IMR-90 (cell line): ENCODE measurements at regions not wholly inside any gene's neighbourhood (a gene's known extent, or its start where the extent isn't known, plus 50 kb on each side); places are given as distances from the start of the nearest gene placed in this dataset.

Experiments used
- ATAC-seq: fragments of 200-7000 bp; cut with Tn5 transposase; 2 replicates; pipeline ENCODE4 v1.9.1; 2020; ENCODE audit warnings: low read depth, mild to moderate bottlenecking, moderate library complexity
- BruUV-seq: library from RNA; stranded (reverse); fragments of 400-500 nt; replicated peaks from 2 replicates; lab custom pipeline; 2021; lab: Mats Ljungman, UMichigan
- CTCF ChIA-PET: fragments of 300-600 bp; formaldehyde crosslinking; extraction: SDS; loops from one replicate; lab custom pipeline; 2021; ENCODE audit warnings: antibody characterized with exemption; lab: Yijun Ruan, JAX
- POLR2A ChIA-PET: fragments of 300-600 bp; sonication (Branson Sonifier 250); formaldehyde crosslinking; loops from one replicate; lab custom pipeline; 2022; ENCODE audit warnings: antibody characterized with exemption; ENCODE audit not compliant: unreplicated experiment; lab: Charles Lee
- DNase-seq: peaks from one replicate; pipeline ENCODE4 v3.0.0; 2013
- H2AFZ ChIP-seq: replicated peaks from 2 replicates; pipeline ENCODE3; 2013; ENCODE audit warnings: low read length, mild to moderate bottlenecking; ENCODE audit not compliant: poor library complexity
- H2AK5ac ChIP-seq: 2 replicates; pipeline ENCODE4 v1.6.1; 2013; ENCODE audit warnings: low read depth, low read length, inconsistent platforms
- H2AK9ac ChIP-seq: replicated peaks from 2 replicates; pipeline ENCODE3; 2013; ENCODE audit warnings: mild to moderate bottlenecking, low read depth, low read length, moderate library complexity; ENCODE audit not compliant: poor library complexity
- H2BK120ac ChIP-seq: 2 replicates; pipeline ENCODE4 v1.6.1; 2013; ENCODE audit warnings: low read depth, low read length, inconsistent platforms
- H2BK15ac ChIP-seq: 3 replicates; pipeline ENCODE4 v1.6.1; 2013; ENCODE audit warnings: low read depth, low read length, inconsistent platforms
- H2BK20ac ChIP-seq: 2 replicates; pipeline ENCODE4 v1.6.1; 2013; ENCODE audit warnings: low read depth, mild to moderate bottlenecking, inconsistent platforms, low read length, moderate library complexity
- H2BK5ac ChIP-seq: 2 replicates; pipeline ENCODE4 v1.6.1; 2013; ENCODE audit warnings: mild to moderate bottlenecking, low read depth, low read length, inconsistent platforms; ENCODE audit not compliant: poor library complexity, severe bottlenecking
- H3K14ac ChIP-seq: replicated peaks from 2 replicates; pipeline ENCODE4 v1.6.1; 2013; ENCODE audit warnings: low read depth, low read length, inconsistent platforms
- H3K18ac ChIP-seq: 2 replicates; pipeline ENCODE4 v1.6.1; 2013; ENCODE audit warnings: low read depth, low read length, control low read depth
- H3K23ac ChIP-seq: 2 replicates; pipeline ENCODE4 v1.6.1; 2013; ENCODE audit warnings: low read depth, low read length, inconsistent platforms
- H3K27ac ChIP-seq: 2 replicates; pipeline ENCODE4 v1.5.1; 2013; ENCODE audit warnings: mild to moderate bottlenecking, control low read depth, low read length; ENCODE audit not compliant: insufficient read depth
- H3K27me3 ChIP-seq: 2 replicates; pipeline ENCODE4 v1.6.1; 2013; ENCODE audit warnings: low read length; ENCODE audit not compliant: control insufficient read depth, insufficient read depth
- H3K36me3 ChIP-seq: 2 replicates; pipeline ENCODE4 v1.6.1; 2013; ENCODE audit warnings: low read length, mixed read lengths; ENCODE audit not compliant: control insufficient read depth, insufficient read depth
- H3K4ac ChIP-seq: 2 replicates; pipeline ENCODE4 v1.6.1; 2013; ENCODE audit warnings: low read depth, low read length, inconsistent platforms
- H3K4me1 ChIP-seq: 2 replicates; pipeline ENCODE4 v1.6.1; 2013; ENCODE audit warnings: low read length, mixed read lengths; ENCODE audit not compliant: control insufficient read depth, insufficient read depth
- H3K4me2 ChIP-seq: 2 replicates; pipeline ENCODE4 v1.6.1; 2013; ENCODE audit warnings: low read depth, mild to moderate bottlenecking, control low read depth, low read length, moderate library complexity
- H3K4me3 ChIP-seq: 2 replicates; pipeline ENCODE4 v1.5.1; 2013; ENCODE audit warnings: low read depth, mild to moderate bottlenecking, control low read depth, low read length, moderate library complexity; ENCODE audit not compliant: insufficient read depth
- H3K56ac ChIP-seq: 2 replicates; pipeline ENCODE4 v1.6.1; 2013; ENCODE audit warnings: low read length, inconsistent platforms; ENCODE audit not compliant: insufficient read depth; ENCODE audit errors: extremely low read depth
- H3K79me1 ChIP-seq, 2 experiments: 2 replicates each; pipeline ENCODE4 v1.6.1; 2013; ENCODE audit warnings: low read length in 2 of 2, inconsistent platforms in 1 of 2, low read depth in 1 of 2
- H3K9ac ChIP-seq: 2 replicates; pipeline ENCODE4 v1.6.1; 2013; ENCODE audit warnings: low read depth, low read length, control low read depth
- H3K9me1 ChIP-seq: 2 replicates; pipeline ENCODE4 v1.6.1; 2013; ENCODE audit warnings: low read length, inconsistent platforms; ENCODE audit not compliant: insufficient read depth
- H3K9me3 ChIP-seq: 2 replicates; pipeline ENCODE4 v1.6.1; 2013; ENCODE audit warnings: low read length; ENCODE audit not compliant: control insufficient read depth, insufficient read depth
- H4K20me1 ChIP-seq: 2 replicates; pipeline ENCODE4 v1.6.1; 2013; ENCODE audit warnings: low read length, inconsistent platforms; ENCODE audit not compliant: insufficient read depth
- H4K5ac ChIP-seq: 2 replicates; pipeline ENCODE4 v1.6.1; 2013; ENCODE audit warnings: mild to moderate bottlenecking, low read depth, low read length, control low read depth
- H4K8ac ChIP-seq, 2 experiments: 2 replicates each; pipeline ENCODE4 v1.6.1; 2013; ENCODE audit warnings: low read depth in 2 of 2, low read length in 2 of 2, control low read depth in 1 of 2, inconsistent platforms in 1 of 2
- H4K91ac ChIP-seq: 2 replicates; pipeline ENCODE4 v1.6.1; 2013; ENCODE audit warnings: low read depth, low read length, inconsistent platforms; ENCODE audit not compliant: insufficient read depth
- BHLHE40 ChIP-seq: fragments of 150-350 bp; IDR thresholded peaks from 2 replicates; pipeline ENCODE4 v1.6.1; 2016; ENCODE audit warnings: mild to moderate bottlenecking, low read depth, low read length
- CTCF ChIP-seq: conservative IDR thresholded peaks from 2 replicates; pipeline ENCODE4 v1.5.1; 2012; ENCODE audit warnings: mild to moderate bottlenecking, low read depth, low read length, improper control_type of control experiment
- MAZ ChIP-seq: IDR thresholded peaks from 2 replicates; pipeline ENCODE4 v1.6.1; 2012; ENCODE audit warnings: low read depth, mild to moderate bottlenecking, low read length, improper control_type of control experiment, moderate library complexity, borderline replicate concordance
- RFX5 ChIP-seq: IDR thresholded peaks from 2 replicates; pipeline ENCODE4 v1.8.0; 2012; ENCODE audit warnings: low read depth, mild to moderate bottlenecking, low read length, moderate library complexity
- SMC3 ChIP-seq: fragments of 150-350 bp; IDR thresholded peaks from 2 replicates; pipeline ENCODE4 v1.6.1; 2016; ENCODE audit warnings: low read depth, mild to moderate bottlenecking, antibody characterized with exemption, low read length, moderate library complexity
- WGBS, 2 experiments: methylation state at CpG; one replicate each; pipeline versions ENCODE4 v1.1.5 to v1.1.7; 2013; ENCODE audit warnings: missing lambda C conversion rate in 2 of 2; ENCODE audit not compliant: insufficient read length in 1 of 2; ENCODE audit errors: extremely low coverage in 2 of 2; 5-methylcytosine and 5-hydroxymethylcytosine counted together
- dilution Hi-C: fragments of 300-500 bp; cut with HindIII; formaldehyde crosslinking; loops from one replicate; pipeline ENCODE4 v1.14.3; 2018; ENCODE audit warnings: low sequenced_read_pairs; ENCODE audit not compliant: unreplicated experiment
- in situ Hi-C: fragments of 300-500 bp; cut with MboI; formaldehyde crosslinking; loops from 3 replicates; pipeline ENCODE4 v1.14.3; 2019; ENCODE audit warnings: low sequenced_read_pairs, inconsistent platforms, mixed read lengths
- intact Hi-C: fragments of 100-400 bp; cut with micrococcal nuclease; formaldehyde crosslinking; loops from 2 replicates; pipeline ENCODE4 v1.10.0; 2022

- no peak overlapping the region for H3K14ac ChIP-seq
- BruUV-seq = no TSS peak
- ATAC-seq (no peak), DNase-seq (no peak)
- H3K36me3 ChIP-seq = no peaks in the 10 kb centered on the region
- no CpG with 5 or more reads among the region's 4 CpGs for WGBS, 2 experiments
- in situ Hi-C loops (no loop called here), intact Hi-C loops (no loop called here), dilution Hi-C loops (no loop called here)
- H4K5ac ChIP-seq = no peak overlapping the region
- H4K91ac ChIP-seq = no peak overlapping the region
- H3K18ac ChIP-seq = no peak overlapping the region
- no peak overlapping the region for H3K56ac ChIP-seq
- no peak overlapping the region for H3K4ac ChIP-seq
- peaks cover 2% of the 10 kb centered on the region; the same call in 1 of the 2 replicates for H3K9me1 ChIP-seq
- H3K9me3 ChIP-seq = no peaks in the 10 kb centered on the region
- TF ChIP-seq SMC3 (no peak), BHLHE40 (no peak), RFX5 (no peak), MAZ (no peak), CTCF (no peak)
- H3K9ac ChIP-seq = no peak overlapping the region
- ChIA-PET POLR2A (no interaction called here), CTCF (no interaction called here)
- H2AK9ac ChIP-seq = no peak overlapping the region
- no peak overlapping the region for H3K27ac ChIP-seq
- H2BK15ac ChIP-seq = no peak overlapping the region
- H2BK120ac ChIP-seq = no peak overlapping the region
- H3K4me1 ChIP-seq = peaks cover 10% of the 10 kb centered on the region
- H2BK5ac ChIP-seq = no peak overlapping the region
- no peak overlapping the region for H2BK20ac ChIP-seq
- no peak overlapping the region for H2AFZ ChIP-seq
- no peak overlapping the region for H3K4me3 ChIP-seq
- no peak overlapping the region for H4K8ac ChIP-seq
- H3K27me3 ChIP-seq = no peaks in the 10 kb centered on the region
- peaks cover 44 to 60% of the 10 kb centered on the region in 2 experiments for H3K79me1 ChIP-seq
- H2AK5ac ChIP-seq = no peak overlapping the region
- peaks cover 46% of the 10 kb centered on the region for H4K20me1 ChIP-seq
- H3K23ac ChIP-seq = no peak overlapping the region
- H3K4me2 ChIP-seq = no peak overlapping the region
Observed at GRCh38 chr2:74036450-74037195, 51.9 kb downstream of the TET3 start.
